HG02943 (cell line): ENCODE measurements at regions not wholly inside any gene's neighbourhood (a gene's known extent, or its start where the extent isn't known, plus 50 kb on each side); places are given as distances from the start of the nearest gene placed in this dataset.
"Not testable (repeated sequence)": the region's sequence is repeated elsewhere in the genome, so short reads cannot be mapped to it uniquely, and the experiment has no call there.

Experiments used
- ATAC-seq: cut with Tn5 transposase; IDR thresholded peaks from one replicate; pipeline ENCODE4 v1.9.1; 2021; ENCODE audit warnings: mild to moderate bottlenecking, low read depth, moderate library complexity; ENCODE audit not compliant: unreplicated experiment

DNA sequence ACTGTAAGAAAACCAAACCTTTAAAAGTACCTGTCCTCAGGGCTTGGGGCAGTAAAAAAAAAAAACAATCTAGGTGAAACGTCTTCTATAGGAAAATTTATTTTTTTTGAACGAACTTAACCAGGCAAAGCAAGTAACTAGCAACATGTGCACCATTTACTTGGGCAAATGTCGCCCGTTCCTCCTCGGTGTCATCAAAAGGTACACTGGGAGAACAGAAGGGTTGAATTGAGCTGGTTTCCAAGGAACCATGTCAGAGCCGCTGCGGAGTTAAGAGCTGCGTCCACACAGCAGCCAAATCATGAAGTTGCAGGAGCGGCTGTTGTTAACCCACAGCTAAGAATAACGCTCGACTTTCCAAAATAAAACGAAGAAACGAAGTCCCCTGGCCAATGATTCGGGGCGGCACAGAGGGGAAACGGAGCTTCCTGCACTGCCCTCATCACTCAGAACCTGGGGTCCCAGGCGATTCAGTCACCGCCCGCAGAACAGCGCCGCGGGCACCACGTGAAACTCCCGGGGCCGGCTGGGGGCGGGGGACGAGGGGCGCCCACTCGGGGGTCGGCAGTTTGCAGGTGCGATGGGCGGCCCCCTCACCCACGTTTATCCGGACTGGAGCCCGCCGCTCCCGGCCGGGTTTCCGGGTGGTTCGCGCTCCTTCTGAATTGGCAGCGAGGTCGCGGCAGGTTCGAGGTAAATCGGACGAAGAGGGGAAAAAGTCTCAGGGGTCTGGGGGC is 53.6 kb upstream of the PLGLB1 start:
- not testable (repeated sequence) for ATAC-seq

DNA sequence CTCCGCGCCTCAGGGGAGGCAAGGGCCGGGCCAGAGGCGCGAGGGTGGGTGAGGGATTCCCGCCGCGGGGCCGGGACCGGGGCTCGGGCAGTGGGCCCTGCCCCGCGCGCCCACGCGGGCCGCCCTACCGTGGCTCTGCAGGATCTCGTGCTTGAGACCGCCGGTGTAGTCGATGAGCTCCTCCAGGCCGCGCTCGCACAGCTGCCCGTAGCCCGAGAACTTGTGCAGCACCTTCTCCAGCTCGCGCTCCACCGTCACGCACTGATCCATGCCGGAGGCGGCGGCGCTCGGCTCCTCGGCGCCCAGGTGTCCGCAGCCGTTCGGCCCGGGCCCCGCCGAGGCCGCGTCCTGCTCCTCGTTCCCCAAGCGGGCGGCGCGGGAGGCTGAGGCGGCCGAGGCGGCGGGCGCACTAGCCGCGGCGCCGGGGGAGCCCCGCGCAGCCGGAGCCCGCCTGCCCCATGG is 54.2 kb upstream of the PLGLB1 start:
- peak; percentile 34 for ATAC-seq

DNA sequence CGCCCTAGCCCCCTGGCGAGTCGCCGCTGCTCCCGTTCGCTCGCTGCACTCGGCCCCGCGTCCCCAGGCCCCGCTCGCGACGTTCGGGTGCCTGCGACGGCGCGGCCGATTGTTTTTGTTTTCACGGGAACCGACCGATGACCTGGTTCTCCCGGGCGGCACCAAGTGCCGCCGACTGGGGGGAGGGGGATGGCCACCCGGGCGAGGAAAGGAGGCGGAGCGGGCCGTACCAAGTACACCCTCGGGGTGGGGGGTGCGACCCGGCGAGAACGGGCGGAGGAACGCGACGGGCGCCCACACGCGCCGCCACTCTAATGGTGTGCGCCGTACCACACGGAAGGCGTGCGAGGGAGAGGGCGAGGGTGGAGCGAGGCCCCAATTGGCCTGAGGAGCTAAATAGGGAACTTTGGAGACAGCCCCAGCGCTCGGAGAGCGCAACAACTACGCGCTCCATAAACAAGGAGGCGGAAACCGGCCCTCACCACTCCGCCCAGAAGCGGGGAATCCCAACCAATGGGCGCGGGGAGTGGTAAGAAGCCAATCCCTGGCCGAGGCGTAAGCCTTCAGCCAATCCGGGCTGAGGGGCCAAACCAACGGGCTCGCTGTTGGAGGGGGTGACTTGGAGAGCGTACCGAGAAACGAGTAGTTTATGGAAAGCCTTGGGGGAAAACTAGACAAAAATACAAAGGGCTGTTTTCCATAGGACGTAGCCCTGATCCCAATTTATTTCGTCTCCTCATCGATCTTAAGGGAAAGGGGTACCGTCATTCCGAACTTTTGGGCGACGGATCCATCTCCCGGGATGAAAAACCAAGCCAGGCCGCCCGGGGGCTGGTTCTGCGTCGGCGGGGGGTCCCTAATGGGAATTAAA is 54.8 kb upstream of the PLGLB1 start:
- ATAC-seq: peak; percentile 91

DNA sequence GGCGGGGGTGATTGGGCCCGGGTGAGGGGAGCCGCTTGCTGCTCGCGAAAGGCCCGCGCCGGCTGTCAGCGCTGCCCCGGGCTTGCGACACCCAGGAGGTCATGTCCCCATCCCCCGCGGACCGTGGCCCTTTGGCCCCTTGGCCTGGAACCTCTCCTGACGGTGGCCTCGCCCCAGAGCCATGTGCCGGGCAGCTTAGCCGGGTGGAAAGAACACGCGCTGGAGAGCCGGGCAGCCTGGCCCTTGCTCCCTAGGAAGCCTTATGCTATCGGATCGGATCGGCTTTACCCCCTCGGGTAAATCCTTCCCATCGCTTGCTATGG is 55.4 kb upstream of the PLGLB1 start:
- ATAC-seq: peak; percentile 17

DNA sequence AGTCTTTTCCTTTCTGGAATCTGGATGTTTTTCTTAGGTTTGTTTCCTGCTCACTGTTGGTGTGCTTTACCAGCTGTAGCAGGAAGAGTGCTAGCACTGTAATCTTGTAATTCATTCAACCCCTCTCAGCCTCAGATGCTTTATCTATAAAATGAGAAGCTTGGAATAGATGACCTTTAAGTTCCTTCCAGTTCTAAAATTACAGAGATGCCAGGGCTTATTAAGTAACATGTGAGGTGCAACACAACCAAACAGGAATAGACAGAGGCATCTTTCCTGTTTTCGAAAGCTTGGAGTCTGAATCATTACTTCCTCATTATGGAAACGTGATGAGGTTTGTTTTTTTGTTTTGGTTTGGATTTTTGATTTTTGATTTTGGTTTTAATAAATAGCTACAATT is 60.1 kb upstream of the PLGLB1 start:
- not testable (repeated sequence) for ATAC-seq

DNA sequence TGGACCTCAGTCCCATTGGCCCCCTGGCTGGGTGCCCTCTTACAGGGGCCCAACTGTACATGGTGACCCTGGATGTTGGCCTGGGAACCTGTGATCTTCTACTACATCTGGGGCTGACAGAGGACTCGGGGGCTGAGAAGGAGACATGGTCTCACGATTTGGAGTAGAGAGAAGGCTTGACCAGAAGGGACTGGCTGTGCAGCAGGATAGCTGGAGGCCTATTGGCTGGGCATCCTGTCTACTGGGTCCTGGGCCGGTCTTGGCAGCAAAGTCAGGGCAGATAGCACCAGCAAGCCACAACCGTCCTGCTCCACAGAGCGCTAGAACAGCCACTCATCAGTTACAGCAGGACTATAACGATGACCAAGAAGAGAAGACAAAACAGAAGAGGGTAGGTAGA is 66.4 kb upstream of the PLGLB1 start:
- not testable (repeated sequence) for ATAC-seq

DNA sequence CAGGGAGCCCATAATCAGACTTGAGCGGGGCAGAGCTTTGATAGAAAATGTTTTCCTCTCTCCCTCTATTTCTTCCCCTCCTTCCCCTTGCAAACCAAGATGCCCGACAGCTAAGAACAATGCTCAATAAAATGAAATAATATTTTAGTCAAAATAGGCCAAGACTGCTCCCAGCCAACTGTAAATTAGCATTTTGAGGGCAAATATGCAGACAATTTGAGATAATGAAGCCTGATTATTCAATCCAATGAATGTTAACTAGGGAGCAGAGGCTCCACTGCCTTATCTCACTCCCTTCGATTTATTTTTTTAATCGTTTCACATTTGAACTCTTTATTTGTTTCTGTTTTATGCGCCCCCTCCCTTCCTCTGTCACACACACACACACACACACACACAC is 67.8 kb upstream of the PLGLB1 start:
- not testable (repeated sequence) for ATAC-seq

DNA sequence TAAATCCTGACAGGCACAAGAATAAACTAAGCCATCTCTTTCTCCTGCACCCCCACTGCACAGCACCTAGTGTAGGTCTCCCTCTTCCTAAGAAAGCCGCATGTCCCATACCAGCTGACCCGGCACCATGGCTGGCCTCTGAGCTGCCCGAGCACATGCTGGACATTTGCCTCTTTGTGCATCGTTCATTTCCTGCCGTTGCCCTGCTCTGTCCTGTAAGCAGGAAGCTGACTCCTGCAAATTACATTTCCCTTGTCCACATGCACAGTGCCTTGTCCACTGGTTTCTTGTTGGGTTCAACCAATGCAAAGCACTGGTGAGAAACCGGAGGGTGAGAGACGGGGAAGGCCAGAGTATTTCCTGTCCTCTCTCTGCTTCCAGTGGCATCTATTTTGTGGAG is 71.6 kb upstream of the PLGLB1 start:
- ATAC-seq: not testable (repeated sequence)

DNA sequence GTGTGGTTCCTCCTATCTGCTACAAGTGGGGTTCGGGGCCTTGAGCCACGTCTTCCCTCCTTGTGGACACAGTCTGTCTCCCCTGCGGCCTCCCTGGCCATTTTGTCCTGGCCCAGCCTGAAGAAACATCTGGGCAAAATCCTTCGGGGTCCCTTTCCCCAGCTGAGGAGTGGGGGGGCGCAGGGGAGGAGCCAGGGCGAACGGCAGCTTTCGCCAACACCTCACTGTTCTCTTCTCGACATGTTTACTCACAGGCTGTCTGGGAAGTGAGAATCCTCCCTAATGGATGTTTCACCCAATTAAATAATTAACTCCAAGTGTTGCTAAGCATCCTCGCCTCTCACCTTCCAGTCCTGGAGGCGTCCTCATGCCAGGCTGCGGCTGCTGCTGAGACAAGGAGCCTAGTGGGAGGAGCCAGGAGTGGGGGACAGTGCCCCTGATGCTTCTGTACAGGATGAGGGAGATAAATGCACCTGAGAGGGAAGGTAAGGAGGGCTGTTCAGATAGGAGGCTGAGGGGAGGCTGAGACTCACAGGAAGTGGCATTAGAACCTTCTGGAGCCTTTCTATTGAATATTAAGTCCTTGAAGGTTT is 72.4 kb upstream of the PLGLB1 start:
- not testable (repeated sequence) for ATAC-seq

DNA sequence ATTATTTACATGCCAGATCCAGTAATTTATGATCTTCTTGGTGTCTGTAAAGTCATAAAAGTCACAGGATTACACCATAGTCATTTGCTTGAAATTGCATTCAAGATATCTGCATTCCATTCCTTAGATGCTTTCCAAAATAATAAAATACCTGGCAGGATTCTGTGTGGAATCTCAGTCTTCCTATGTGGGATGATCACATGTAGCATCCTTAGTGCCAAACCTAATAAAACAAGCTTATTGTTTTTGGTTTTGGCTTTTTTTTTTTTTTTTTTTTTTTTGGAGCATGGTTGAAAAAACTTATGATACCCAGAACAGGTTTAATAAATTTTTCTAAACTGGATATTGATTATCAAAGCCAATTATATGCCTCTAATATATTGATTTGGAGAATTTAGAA is 74.2 kb upstream of the PLGLB1 start:
- not testable (repeated sequence) for ATAC-seq

DNA sequence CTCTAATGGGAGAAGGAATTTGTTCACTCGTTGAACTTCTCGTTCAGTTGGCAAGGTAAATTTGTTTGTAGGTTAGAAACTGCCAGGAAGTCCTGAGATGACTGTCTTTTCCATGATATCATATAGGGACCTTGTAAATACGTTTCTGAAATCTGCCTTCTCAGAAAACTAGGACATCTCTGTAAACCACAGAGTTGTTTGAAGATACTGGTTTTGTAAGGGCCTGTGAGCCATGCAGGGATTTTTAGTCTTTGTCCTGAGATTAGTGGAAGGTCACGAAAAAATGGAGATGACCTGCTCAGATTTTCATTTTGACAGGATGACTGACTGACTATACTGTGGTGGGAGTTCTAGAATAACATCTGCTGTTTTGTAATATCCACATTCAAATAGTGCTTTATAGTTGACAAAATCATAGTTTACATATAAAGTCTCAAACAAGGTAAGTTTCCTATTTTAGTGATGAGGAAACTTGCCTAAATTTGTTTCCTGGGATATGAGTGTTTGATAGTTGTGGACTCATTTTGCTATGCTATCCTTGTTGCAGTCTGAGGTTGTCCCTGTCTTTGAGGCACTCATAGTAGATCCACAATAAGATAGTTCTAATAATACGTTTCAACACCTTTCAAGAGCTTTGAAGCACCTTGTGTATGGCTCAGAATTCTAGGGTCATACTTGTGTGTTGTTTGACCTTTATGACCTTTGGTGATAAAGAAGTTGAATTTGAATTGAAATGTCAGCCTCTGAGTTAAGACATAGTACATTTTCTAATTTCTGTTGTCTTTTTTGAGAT is 107.3 kb upstream of the PLGLB1 start:
- ATAC-seq: not testable (repeated sequence)

DNA sequence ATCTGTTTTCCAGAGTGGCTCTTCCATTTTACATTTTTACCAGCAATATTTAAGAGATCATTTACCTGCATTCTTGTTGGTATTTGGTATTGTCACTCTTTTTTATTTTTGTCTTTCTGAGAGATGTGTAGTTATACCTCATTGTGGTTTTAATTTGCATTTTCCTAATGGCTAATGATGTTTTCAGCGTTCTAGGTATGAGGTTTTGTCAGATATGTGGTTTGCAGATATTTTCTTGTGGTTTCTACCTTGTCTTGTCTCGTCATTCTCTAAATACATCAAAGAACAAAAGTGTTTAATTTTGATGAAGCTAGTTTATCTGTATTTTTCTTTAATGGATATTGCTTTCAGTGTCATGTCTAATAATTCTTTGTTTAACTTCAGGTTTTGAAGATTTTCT is 110.9 kb upstream of the PLGLB1 start:
- ATAC-seq: not testable (repeated sequence)

DNA sequence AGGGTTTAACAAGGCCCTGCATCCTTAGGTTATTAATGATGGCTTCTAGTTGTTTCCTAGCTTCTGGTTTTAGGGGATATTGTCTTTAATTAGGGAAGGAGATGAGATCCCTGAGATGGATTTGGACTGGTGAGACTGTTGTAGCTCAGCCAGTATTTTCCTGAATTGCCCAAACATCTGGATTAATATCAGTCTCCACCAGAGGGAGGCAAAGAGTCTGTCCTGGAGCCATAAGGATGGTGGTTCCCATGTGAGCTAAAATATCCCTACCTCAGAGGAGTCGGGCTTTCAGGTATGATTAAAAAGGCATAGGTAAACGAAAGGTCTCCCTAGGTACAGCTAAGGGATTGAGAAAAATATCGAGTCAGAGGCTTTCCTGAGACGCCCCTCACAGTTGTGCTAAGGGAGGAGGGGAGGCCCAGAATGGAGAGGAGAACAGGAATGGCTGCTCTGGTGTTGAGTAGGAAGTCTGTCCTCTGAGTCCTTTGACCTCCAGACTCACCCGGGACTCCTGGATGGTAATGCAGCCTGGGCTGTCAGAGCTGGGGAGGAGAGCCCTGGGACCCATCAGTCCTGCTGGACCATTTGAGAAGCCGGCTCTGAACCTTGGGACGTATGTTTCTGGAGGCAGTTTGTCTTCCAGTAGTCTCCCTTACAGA is 130.3 kb upstream of the PLGLB1 start:
- ATAC-seq: not testable (repeated sequence)

DNA sequence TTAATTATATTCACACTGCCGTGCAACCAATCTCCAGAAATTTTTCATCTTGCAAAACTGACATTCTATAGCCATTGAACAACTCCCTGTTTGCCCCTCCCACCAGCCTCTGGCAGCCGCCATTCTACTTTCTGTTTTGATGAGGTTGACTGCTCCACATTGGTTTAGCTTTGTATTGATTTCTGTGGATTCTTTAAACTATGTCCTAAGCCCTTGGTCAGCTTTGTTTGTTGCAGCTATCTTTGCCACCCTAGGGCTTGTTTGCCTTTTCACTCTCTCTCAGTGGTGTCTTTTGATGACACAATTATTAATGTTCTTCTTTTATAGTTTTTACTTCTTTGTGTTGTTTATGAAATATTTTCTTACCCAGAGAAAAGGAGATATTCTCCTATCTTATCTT is 152.8 kb upstream of the PLGLB1 start:
- ATAC-seq: not testable (repeated sequence)

DNA sequence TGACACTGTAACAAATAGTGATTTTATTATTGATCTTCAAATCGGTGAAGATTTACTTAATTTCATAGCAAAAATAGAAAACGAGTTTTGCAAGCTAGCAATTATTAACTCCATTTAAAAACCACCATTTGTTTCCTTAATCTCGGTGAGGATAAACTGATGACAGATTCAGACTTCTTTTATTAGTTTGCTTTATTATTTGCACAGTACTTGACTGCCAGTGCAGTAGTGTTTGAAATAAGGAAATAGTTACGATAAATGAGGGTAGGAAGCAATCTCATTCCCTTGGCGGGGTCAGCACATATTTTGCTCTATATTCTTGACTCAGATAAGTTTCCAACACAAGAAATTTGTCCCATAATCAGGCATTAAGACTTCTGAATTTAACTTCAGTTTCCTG is 161.7 kb upstream of the PLGLB1 start:
- not testable (repeated sequence) for ATAC-seq

DNA sequence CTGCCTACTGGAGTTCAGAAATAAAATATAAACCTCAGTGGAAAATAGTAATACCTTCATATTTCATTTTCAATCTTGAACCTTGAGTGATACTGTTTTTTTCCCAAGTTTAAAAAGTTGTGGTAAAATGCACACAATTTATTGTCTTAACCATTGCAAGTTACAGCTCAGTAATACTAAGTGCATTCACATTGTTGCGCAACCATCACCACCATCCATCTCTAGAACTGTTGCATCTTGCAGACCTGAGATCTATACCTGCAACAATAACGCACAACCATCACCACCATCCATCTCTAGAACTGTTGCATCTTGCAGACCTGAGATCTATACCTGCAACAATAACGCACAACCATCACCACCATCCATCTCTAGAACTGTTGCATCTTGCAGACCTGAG is 162.6 kb upstream of the PLGLB1 start:
- ATAC-seq: not testable (repeated sequence)

DNA sequence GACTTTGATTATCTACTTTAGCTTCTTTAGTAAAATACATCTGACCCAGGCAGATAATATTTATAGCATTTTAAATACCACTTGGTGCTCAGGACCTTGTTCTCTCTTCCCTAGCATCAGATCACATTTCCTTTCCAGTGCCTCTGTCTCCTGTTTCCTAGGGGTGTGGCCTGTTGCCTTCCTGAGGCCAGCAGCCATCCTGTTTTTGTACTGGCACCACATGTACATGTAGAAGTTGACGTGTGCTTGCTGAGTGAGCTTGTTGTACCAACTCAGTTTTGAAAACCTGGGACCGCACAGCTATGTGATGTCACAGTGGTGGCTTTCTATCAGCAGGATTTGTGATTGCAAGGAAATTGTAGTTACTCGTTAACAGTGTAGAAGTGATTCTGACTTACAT is 167.6 kb upstream of the PLGLB1 start:
- not testable (repeated sequence) for ATAC-seq

DNA sequence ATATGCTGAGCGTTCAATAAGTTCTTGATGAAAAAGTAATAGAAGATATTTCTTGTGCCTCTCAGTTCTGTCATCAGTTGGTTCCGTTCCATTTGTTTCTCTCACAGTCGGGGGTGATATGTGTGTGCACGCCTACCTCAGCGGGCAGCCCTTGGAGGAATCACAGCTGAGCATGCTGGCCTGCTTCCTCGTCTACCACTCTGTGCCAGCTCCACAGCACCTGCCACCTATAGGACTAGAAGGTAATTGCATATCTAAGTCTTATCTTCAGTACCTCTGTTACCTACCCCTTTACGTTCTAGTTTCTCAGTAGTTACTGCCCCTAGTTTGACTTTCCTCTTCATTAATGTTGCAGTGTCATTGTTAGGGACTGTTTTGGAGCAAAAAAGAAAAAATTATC is 171.7 kb upstream of the PLGLB1 start:
- not testable (repeated sequence) for ATAC-seq

DNA sequence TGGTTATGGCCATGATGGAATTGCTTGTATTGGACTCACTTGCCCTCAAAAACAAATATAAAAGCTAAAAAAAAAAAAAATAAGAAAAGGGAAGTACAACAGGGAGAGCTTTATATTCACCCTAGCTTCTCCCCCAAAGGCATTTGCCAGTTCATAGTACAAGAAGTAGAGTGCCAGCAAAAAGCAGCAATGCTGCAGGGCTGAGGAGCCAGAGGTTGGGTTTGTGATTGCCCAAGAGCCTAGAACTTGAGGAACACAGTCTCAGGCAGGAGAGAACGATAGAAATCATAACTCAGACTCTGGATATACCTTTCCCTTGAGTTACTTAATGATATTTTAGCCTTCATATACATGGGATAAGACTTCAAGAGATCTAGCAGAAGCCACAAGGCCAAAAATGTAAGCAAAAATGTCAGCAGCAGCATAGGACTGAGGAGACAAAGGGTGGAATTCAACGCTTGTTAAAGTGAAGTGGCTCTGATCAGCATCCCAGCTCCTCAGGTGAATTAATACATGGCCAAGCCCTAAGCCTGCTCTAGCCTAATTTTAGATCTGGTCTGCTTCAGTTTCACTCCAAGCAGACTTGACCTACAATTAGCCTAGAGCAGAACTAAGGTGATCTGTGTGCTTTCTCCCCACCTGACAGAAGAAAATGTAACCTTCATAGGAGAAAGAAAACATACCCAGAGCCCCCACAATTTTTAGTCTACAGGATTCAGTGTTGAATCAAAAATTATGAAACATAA is 172.8 kb upstream of the PLGLB1 start:
- not testable (repeated sequence) for ATAC-seq
